Stimulated activated CD4-positive, alpha-beta T cell treated with anti-CD3 and anti-CD28 coated beads, TNF-alpha, amount 100 ng/mL, for 24 hours (primary cell): ENCODE measurements at regions not wholly inside any gene's neighbourhood (a gene's known extent, or its start where the extent isn't known, plus 50 kb on each side); places are given as distances from the start of the nearest gene placed in this dataset.

Experiments used
- DNase-seq, 3 experiments: peaks; one replicate each; pipeline ENCODE4 v3.0.0-alpha.2; 2020; ENCODE audit warnings: low read depth in 3 of 3

DNA sequence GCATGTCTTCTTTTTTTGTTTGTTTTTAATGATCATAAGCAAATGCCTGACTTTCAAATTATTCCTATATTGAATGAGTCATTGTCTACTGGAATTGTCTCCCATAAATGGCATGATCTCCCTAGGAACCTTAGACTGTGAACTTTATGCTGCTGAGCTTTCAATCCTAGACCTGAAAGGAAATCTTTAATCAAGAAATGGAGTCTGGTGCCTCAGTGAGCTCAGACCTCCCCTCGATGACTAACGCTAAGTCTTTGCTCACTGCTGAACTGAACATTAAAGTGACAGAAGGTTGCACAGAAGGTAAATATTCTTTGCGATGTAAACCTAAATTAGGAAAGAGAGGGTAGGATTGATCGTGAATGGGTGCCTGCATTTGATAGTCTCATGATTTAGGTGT, 745.2 kb upstream of the WWC1 start:
- no peak for DNase-seq

DNA sequence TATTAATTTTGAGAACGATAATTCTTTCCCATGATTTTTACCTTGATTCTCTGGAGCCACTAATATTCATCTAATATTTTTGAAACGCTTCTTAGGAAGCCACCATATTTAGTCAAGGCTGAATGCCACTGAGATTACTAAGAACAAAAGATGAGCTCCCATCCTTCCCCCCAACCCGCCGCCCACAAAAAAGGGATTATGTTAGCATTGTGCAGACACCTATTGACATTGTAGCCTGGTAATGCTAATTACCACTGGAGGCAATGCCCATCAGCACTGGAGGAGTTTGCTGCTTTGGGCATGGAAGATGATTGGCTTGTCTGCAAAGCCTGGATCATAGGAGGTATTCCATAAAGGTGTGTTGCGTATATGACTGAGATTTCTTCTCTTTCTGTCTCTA, 739.1 kb upstream of the WWC1 start:
- DNase-seq = no peak

DNA sequence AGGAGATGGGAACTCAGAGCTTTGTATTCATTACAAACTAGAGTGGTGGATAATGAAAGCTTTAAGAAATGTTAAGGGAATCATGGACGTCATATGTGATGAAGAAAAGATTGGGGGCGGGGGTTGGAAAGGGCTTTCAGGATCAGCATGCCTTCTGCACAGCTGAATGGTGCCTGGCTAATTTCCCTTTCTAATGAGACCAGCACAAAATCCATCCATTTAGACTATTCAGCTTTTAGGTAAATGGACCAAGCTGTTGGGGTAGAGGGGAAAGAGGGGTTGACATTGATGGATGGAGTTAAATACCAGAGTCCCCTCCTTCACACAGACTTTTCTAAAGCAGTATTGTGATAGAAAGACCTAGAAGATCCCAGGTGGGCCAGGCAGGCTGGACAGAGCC, 737.9 kb upstream of the WWC1 start:
- DNase-seq = no peak

DNA sequence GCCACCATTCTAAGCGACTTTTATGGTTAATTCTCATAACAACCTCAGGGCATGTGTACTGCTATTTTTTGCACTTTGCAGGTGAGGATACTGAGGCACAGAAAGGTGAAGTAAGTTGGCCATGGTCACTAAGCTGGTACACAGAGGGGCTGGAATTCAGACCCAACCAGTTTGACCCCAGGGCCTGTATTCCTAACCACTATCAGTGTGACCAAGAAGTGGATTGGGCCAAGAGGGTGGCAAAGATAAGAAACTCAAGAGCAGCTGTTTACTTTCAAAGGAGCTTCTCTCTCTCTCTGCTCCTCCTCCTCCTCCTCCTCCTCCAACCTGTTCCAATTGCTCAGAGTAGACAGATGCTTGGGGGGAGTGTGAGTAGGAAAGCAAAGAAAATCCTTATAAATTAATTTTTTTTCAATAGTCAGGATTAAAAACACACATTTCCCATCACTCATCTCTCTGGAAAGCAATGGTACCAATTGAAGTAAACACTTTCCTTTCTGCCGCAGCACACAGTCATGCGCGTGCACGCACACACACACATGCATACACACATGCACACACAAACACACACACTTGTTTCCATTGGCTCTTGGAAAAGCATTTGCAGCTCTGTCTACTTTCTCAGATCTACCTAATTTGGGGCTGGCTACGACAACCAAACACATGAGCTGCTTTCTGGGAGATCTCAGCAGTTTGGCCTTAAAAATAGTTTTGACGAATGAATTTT, 736.7 kb upstream of the WWC1 start:
- DNase-seq = no peak

DNA sequence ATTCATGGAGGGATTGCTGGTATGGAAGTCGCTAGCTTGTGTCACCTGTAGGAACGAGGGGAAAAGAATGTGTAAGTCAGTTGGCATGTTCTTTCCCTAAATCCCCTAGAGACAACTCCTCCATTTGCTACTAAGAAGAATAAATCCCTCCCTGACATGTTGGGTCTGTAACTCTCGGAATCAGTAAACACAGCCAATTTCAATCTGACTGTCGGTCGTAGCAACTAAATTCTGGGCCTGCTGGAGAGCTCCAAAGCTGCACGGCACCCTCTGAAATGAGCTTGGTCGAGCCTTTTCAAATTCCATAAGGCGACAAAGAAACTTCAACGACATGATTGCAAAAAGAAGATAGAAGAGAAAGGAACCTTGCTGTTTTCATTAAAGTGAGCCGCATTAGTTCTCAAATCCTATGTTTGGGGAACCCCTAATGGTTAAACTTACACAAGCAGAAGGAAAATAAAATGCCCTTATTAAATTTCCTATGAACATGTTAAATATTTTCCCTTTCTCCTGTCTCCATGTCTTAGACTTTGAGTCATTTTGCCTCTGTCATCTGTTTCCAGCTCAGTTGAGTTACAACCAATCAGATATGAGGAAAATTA, 735.8 kb upstream of the WWC1 start:
- DNase-seq = no peak

DNA sequence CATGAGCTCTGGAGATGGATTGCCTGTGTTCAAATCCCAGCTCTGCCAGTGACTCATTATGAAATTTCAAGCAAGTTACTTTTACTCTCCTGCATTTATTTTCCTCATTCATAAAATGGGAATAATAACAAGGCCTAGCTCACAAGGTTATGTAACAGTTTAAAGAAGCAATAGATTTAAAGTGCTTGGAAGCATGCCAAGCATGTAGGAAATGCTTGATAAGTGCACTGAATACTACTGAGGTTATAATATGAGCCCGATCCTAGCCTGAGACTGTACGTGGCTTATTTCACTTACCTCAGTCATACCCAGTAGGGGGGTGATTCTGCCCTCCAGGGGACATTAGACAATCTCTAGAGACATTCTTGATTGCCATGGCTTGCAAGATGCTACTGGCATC, 734.1 kb upstream of the WWC1 start:
- no peak for DNase-seq

DNA sequence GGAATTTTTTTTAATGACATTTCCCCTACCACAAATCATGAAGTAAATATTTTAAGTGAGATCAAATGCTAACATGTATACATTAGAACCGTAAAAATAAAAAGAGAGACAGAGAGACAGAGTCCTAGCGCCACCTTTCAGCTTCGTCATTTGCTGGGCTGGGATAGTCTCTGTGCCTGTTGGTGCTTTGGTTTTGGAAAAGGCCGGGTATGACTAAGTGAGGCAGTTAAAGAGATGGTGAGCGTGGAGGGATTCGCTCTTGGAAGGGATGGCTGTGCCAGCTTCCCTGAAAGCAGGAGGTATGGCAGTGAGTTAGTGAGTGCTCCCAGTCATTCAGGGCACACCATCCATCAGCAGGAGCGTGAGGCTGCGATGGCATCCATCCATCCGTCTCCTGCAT, 729.6 kb upstream of the WWC1 start:
- no peak for DNase-seq

DNA sequence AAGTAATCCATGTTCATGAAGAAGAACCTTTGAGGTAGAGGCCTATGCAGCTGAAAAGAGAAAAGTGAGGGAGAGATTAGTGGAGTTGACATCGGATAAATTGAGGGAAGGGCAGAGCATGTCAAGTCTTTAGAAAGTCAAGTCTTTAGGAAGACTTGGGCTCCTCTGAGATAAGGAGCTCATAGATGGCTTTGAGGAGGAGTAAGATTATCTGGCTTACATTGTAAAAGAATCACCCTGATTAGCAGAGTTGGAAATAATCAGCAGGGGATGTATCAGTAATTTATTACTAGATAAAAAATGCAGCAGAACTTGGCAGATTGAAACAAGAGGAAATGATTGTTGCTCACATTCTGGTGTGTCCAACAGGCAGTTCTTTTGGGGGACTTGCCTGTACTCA, 727.2 kb upstream of the WWC1 start:
- DNase-seq = no peak

DNA sequence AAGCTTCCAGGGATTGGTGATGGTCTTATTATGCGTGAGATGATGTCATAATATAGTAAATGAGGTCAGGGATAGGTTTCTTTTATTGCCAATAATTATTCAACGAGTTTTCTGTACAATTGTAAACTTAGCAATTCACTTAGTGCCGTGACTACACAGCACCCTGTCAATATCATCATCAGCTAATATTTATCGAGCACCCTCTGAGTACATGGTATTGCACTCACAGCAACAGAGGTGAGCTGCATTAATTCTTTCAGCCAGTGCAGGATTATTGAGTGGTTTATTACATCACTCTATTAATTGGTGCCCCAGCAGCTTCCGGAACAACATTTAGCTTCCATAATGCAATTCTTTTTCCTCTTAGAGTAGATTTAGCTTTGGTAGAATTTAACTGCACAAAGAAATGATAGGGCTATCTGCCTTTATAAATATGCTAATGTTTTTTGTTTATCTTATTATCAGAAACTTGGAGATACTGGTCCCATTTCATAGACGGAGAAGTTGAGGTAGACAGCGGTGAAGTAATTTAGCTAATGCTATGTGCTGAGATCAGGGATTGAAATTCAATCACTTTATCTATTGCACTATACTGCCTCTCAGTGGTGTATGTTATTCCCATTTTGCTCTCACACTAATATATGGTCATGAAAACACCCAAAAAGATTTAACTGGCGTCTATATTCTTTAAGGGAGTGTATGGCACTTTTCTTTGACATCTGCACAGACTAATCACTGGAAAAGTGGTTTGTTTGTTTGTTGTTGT, 726.1 kb upstream of the WWC1 start:
- DNase-seq = no peak

DNA sequence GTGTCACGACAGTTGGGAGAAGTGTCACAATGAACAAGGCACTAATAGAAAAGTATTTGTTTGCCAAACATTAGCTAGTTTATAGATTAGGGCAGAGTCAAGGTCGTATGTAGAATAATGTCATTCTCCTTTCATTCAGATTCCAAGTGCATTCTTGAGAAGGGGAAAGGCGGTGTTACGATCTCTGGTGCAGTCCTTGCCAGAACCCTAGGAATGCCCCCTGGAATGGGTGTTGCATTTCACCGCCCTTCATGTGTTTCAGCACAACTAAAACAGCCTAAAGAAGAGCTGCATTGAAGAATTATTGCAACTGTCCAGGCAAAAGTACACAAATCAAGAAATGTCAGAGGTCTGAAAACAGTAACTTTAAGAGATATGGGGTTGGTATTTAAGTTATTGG, 721.0 kb upstream of the WWC1 start:
- DNase-seq = no peak

DNA sequence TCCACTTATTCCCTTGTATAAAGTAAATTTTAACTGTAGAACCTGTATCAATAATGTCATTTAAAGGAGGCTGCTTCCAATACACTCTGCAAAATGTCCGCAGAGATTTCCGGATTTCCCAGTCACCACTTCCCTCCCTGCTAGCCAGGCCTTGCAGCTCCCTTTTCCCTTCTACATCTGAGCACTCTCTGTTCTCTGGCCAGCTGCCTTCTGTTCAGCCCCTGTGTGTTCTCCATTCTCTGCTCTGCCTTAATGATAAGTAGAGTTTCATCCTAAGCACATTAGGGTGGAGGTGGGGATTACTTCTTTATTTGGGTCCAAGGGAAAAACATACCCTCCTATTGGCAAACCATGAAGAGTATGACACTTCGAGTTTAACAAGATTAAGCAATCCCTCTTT, 719.6 kb upstream of the WWC1 start:
- DNase-seq = no peak

DNA sequence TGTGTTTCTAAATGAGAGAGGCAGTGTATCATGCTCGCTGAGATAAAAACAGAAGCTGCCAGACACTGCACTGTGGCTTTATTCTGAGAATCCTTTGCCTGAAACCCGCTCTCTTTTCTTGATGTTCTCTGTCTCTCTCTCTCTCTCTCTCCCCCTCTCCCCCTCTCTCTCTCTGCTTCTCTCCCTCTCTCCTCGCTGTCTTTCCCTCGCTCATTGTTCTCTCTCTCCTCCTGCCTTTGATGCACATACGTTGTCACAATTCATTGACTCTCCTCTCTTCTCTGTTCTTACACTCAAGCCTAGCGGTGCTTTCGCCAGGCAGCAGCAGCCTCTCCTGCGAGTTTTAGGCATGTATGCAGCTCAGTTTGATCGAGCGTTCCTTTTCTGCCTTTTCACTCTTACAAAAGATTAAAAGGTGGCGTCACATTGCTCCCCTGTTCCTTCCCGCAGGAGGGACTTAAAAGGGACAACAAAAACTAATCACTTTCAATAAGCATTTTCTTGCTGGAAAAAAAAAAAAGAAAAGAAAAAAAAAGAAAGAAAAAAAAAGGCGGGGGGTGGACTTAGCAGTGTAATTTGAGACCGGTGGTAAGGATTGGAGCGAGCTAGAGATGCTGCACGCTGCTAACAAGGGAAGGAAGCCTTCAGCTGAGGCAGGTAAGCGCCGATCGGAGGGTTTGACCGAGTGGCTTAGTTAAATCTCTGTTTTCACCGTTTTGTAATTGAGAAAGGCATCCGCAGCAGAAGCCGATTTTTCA, 717.9 kb upstream of the WWC1 start:
- no peak for DNase-seq

DNA sequence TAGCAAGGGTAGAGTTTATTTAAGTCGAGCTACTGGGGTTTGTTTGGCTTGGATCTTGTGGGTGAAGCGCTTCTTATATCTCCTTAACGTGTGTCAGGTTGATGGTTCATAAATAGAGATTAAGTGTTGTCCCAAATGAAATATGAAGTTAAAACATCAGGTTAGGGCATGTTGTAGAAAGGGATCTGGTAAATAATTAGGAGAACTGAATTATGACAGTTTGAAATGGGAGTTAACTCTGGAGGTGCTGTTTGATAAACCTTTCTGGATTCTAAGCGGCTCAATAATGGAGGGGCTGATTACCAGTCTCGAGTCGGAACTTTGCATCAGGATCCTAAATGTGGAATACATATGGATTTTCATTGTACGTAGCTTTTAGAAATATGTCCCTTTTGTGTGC, 717.0 kb upstream of the WWC1 start:
- DNase-seq = no peak

DNA sequence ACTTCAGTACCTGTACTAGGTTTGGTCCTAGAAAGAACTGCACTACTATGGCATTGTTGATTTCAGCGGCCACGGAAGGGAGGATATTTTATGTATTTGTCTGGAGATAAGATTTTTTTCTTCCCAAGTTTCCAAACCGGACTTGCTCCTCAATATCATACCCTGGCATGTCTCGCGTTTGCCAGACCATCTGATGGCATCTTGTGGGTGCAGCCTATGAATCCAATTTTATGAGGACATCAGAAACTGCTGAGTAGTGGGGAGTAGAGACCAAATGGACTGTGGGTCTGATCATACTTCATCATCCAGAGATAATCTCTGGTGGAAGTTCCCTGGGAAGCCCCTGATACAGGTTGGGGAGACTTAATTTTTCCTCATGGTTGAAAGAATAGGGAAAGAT, 716.1 kb upstream of the WWC1 start:
- no peak for DNase-seq

DNA sequence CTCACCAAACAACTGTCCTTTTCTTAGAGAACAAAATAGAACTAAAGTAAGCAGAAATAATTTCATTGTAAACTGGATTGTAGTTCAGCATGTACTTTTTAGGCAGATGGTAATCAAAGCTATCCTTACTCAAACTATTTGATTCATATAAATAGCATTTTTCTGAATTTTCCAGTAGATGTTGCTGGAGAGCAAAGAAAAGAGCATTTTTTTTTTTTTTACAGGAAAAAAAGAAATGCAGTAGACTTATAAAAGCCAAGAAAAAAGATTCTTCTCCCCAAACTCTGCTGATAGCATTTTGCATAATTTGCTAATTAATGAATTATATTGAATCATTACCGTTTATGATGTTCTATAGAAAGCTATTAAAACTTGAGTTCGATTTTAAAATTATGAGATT, 715.3 kb upstream of the WWC1 start:
- no peak for DNase-seq

DNA sequence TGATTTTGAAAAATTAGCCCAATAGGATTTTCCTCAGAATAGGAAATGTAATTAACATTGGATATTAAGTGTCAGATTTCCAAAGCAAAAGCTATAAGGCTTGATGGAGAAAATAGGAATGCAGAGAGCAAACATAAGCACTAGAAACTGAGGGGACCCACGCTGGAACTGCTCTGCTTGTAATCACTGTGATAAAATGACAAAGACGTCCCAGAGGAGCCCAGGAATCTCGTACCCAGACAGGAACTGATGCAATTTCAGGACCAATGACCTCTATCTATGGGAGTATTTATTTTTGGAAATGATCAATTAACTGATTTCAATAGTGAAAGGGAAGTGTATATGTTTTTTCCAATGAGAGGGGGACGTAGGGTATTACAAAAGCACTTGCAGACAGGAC, 714.5 kb upstream of the WWC1 start:
- DNase-seq = no peak

DNA sequence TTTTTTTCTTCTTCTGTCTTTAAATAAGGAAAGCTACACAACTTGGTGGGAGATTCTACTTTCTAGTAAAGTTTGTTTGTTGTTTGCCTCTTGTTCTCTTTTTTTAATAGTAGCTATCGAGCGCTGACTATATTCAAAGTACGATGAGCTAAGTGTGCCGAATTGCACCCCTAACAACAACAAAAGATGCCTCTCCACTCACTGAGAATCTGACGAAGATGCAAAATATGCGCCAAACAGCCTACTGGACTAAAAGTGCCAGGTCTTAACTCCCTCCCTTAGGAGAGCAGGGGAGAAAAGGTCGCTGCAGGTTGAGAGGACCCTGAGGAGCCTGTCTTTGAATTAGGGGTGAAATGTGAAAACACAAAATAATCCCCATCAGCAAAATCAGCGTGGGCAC, 713.8 kb upstream of the WWC1 start:
- DNase-seq = no peak

DNA sequence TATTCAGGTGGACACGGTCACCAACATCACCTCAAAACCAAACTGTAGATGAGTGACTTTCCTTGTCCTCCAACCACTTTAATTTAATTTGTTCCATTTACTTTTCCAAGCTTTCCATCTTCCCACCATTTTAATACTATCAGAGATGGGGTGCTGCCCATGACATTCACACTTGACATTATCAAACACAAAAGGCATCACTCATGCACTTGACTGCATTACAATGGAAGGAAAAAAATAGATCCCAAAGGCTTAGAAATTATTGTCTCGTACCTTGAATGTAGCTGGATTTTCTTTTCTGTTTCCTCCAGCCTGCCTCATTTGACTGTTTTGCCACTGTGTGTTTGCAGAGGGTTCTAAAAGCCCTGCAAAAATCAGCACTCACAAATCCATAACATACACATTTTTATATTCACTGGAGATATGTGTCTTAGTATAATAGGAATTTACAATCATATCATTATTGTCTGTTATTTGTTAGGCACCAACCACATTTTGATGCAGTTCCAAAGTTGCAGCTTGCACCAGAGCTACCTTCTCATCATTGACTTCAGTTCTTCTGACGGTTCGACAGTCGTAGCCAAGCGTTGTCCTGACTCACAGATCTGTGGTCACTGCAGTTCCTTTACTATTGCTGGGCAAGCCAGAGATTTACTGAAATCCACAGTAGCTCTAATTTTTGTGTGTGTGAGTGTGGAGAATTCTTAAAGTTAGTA, 712.3 kb upstream of the WWC1 start:
- DNase-seq = no peak

DNA sequence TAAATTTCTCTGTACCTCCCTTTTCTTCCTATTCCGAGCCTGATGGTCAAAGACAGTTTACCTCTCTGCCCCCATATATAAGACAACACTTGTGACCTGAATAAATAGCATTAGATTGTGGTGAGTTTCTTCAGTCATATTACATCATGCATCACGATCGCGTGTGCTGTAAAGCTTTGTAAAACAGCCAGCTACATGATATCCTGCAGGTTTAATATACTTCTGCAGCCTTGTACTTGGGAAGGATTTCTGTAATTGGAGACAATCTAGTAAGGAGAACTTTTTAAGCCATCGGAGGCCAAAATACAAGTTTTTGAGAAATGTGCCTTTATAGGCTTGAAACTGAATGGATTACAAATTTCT, 711.8 kb upstream of the WWC1 start:
- DNase-seq = no peak

DNA sequence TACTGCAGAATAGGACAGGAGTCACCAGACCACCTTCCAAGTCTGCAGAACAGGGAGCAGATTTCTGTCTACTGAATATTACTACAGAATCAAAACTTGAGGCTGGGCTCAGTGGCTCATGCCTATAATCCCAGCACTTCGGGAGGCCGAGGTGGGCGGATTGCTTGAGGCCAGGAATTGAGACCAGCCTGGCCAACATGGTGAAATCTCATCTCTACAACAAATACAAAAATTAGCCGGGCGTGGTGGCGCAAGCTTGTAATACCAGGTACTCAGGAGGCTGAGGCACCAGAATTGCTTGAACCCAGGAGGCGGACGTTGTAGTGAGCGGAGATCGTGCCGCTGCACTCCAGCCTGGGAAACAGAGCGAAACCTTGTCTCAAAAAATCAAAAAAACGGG, 710.8 kb upstream of the WWC1 start:
- no peak for DNase-seq

DNA sequence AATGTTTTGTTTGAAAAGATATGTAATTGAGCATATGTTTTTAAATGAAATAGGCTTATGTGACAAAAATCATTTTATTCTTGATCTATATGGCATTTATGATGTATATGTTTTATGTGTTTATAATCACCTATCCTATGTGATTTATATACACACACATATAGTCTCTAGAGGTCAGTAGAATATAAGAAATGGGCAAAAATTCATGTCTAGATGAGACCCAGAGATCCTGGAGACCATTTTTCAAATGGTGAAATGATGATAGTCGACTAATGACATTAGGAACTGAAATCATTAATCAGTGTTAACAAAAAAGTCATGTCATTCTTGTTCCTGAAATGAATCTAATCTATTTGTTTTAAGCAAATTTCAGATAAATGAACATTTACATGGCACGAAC, 709.2 kb upstream of the WWC1 start:
- DNase-seq = no peak

DNA sequence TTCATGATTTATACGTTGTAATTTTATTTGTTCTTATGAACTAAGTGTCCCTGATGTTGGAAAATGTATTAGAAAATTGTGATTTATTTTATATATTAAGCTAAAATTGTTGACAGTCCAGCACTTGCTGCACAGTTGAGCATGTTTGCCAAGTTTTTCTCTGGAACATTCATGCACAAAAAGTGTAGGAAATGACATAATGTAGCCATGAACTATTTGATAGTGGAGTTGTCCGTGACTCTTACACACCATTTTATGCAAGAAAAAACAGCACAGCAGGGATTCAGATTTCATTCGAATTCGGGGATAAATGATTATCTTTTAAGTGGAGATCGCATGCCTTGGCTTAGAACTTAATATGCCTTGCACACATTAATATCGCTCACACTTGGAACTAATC, 708.6 kb upstream of the WWC1 start:
- no peak for DNase-seq
